Sciatic nerve (tissue), 2 donors: ENCODE measurements at regions not wholly inside any gene's neighbourhood (a gene's known extent, or its start where the extent isn't known, plus 50 kb on each side); places are given as distances from the start of the nearest gene placed in this dataset.
"Not testable (repeated sequence)": the region's sequence is repeated elsewhere in the genome, so short reads cannot be mapped to it uniquely, and the experiment has no call there.

ENCODE experiments used
- ATAC-seq: fragments of 200-7000 bp; cut with Tn5 transposase; one replicate; pipeline ENCODE4 v1.9.1; 2020; ENCODE audit warnings: mild to moderate bottlenecking, moderate library complexity
- DNase-seq: peaks from one replicate; pipeline ENCODE4 v3.0.0-alpha.2; 2020; ENCODE audit warnings: low spot score
- intact Hi-C: fragments of 100-400 bp; cut with DNase I; formaldehyde crosslinking; loops from one replicate; pipeline ENCODE4 v1.14.2; 2022
- donor health status: DM: no; HTN: no; CAD: no.
- donor health status: DM: no; HTN: no; CAD: no.

DNA sequence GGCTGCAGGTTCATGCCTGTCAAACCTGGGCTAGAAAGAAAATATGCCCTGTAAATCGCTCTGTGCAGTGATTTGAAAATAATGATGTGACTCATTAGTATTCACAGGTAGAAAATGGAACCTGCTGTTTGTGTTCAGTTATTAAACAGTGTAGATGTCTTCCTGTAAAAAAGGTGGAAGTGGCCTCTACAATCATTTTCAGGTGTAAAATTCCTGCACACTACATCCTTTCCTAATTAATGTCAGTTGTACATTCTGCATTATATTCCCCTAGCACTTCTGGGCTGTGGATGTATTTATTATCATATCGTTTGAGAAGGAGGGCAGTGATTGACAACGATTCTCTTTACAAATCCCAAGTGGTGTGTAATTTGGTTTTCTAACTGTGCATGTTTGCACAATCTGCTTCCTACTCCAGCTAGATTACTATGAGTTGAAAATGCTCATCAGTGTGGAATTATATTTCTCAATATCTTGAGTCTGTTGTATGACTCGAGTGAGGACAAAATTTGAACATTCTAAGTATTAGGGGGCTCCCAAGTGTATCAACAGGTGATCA is 454.0 kb upstream of the DDI1 start:
- ATAC-seq (no peak), DNase-seq (no peak)
- intact Hi-C loops, result no loop called here

DNA sequence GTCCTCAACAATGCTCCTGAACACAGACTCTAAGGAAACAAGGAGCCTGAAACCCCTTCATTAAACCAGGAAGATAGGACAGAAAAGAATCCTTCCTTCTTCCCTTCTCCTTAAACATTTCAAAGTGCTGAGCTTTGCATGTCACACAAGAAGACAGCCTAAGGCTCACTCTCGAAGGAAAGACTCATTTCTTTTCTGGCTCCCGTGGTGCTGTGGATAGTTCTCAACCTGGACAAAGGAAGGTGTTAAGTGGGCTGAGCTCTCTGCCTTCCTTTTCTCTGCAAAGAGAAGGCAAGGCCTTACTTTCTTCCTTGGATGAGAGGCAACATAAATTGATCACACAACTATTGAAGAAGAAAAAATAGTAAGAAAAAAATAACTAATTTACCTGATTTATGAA is 452.4 kb upstream of the DDI1 start:
- DNase-seq (no peak), ATAC-seq (no peak)
- intact Hi-C loops, result no loop called here

DNA sequence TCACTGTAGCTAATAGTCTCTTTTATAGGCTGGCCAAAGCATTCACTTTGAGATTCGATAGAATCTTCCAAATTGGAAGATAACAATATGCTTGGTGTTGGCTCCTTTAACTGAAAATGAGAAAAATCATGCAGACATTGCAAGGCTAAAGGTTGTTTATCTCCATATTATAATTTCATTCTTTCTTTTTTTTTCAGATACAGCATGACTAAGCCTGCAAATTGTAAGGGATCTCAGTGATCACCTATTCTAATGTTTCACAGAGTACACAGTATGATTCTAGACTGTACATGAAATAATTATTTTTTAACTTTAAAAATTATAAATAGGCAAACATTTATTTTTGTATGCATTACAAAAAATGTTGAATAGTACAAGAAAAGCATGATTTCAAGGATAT is 451.7 kb upstream of the DDI1 start:
- no peak for DNase-seq
- ATAC-seq, result no peak
- intact Hi-C loops, result no loop called here

DNA sequence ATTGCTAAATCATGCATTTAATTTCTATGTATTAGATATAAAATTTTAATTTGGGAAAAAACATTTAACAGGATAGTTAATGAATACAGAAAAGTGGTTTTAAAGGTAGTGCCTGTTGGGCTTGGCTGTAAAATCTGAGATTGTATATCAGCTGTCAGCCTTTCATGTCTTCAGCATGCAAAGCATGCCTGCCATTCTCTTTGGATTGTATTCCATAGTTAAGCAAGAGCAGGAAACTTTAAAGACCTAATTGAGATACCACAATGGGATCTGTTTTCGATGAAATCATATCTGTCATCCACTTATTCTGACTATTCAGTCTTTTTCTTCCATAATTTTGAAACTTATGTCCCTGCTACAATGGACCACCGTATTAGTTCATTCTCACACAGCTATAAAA is 451.0 kb upstream of the DDI1 start:
- DNase-seq (no peak), ATAC-seq (no peak)
- intact Hi-C loops, result no loop called here

DNA sequence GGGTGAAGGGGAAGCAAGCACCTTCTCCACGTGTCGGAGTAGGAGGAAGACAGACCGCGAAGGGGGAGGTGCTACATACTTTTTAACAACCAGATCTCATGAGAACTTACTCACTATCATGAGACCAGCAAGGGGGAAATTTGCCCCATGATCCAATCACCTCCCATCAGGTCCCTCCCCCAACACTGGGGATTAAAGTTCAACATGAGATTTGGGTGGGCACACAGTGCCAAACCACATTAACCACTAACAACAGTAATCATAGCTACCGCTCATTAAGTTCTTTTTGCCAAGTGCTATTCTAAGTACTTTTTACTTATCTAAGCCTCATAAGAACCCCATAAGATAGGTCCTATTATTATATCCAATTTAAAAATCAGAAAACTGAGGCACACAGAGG is 450.5 kb upstream of the DDI1 start:
- ATAC-seq (no peak), DNase-seq (no peak)
- intact Hi-C loops, result no loop called here

DNA sequence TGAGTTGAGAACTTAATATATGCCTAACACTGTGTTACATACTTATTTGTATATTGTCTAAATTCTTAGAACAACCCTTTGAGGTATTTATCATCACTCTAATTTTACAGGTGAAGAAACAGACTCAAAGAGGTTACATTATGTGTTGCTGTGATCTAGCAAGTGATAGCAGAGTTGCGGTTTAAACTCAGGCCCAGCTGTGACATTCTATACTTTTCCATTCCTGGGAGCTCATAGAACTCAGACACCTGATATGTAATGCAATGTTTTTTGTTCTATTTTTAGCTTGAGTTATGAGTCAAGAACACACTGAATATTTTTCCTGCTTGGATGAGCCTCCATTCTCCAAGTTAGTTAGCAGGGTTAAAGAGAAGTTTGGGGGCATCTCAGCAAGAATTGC is 449.7 kb upstream of the DDI1 start:
- DNase-seq (no peak), ATAC-seq (no peak)
- intact Hi-C loops, result no loop called here

DNA sequence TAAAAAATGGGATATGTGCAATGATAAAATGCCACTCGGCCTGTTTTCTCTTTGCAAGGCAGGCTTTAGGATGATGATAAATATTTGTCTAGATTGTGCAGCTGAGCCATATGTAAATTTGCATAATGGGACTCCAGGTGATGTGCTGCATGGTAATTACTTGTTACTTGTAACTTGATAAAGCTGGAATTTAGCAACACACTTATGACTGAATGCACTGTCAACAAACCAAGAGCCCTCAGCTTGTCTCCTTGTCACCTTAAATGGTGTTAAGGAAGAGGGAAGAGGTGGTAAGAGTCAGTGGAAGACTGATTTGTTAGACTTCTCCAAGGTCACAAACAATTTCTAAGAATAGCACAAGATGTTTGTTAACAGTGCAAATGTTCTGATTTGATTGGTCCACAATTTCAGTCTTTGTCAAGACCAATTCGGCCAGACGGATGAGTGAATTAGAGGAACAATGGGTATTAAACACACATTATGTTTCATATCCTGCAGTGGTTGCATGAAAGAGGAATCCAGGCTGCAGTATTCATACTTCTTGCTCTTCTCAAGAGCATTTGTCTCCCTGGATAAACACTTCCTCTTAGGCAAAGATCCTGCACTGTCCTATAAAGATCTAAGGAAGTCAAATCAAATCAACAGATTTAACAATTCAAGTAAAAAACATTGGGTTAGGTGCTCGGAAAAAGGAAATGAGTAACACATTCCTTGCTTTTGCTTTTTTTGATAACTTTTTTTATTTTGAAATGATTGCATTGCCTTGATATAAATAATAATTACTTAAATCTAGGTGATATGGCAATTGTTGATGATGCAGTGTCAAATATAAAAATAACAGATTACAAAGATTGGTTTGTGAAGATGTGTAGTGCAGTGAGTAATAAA is 448.3 kb upstream of the DDI1 start:
- DNase-seq, result no peak
- intact Hi-C loops, result no loop called here
- no peak for ATAC-seq

DNA sequence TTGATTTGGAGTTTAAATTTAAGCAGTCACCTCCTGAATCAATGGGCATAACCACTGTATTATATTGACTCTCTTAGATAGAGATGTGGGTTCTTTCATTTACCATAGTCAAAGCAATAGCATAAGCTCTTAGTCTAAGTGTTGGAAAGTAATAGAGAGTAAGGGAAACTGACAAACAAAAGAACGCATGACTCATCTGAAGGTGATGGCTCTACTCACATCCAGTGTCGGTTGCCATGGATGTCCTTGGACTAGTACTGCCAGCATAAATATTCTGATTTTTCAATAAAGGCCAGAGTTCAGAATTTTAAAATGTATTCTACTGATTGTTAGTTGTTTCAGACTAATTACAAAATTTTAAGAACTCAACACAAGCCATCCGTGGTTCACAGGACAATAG is 444.9 kb upstream of the DDI1 start:
- intact Hi-C loops, result no loop called here

DNA sequence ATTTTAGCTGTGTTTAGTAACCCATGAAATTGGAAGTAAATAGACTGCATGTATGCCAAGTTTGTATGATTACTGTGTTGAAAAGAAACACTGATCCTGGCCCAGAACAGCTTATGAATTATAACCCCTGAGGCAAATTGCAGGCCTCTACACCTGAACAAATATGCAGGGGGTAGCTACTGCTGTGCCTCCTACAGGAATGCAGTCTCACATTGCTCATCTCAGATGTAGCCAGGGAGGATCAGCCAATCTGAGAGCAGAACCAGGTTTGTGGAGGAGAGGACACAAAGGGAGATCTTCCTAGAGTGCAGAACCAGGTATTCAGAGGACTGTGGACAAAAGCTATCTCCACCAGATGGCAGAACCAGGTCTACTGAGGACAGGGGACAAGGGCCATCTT is 442.2 kb upstream of the DDI1 start:
- intact Hi-C loops, result no loop called here
- no peak for ATAC-seq

More for the DNA sequence above, 444.9 kb upstream of the DDI1 start:
- no peak for DNase-seq
- ATAC-seq, result no peak

DNA sequence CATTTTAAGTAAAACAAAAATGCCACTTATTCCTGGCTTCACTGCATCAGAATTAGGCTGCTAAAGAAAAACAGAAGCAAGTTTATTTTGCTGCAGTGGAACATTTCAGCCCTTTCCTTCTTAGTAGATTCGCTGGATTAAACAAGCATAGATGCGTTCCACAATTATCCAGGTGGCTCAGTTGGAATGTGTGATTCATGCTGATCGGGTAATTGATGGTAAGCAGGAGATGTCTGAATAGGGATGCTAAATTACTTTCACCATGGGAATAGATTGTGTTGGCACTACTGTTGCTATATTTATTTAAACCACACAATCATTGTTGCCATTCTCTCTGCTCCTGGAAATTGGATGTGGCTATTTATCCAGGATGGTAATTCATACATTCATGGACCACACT is 440.1 kb upstream of the DDI1 start:
- DNase-seq, result no peak
- no peak for ATAC-seq
- intact Hi-C loops, result no loop called here

More for the DNA sequence above, 442.2 kb upstream of the DDI1 start:
- no peak for DNase-seq

DNA sequence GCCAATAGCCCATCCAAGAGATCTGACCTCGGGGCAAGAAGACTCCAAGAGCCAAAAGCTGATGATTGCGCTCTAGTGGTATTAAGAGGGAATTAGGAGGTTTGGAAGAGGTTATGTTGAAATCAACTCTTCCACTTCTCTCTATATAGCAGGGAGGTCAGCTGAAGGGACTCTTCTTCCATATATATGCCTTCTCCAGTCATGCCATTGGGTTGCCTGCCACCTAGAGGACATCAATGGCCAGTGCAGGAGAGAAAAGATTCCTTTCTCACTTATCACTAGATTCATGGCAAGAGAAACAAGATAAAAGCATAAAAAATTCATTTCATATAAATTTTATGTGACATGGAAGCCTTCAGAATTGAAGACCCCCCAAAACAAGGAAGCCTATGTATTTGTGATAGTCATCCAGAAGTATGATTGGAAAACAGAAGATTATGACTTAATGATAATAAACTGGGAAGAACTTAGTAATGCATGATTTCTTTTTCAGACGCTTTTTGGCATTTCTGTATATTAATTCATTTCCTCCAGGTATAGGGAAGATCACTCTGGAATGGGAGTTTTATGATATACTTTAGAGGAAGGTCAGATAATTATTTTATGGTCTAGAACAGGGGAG is 435.1 kb upstream of the DDI1 start:
- intact Hi-C loops, result loop anchor here (5.0 kb wide), 1 partner anchor 659 kb away; no protein-coding TSS in a partner anchor
- ATAC-seq (peak; percentile 56), DNase-seq (no peak)

DNA sequence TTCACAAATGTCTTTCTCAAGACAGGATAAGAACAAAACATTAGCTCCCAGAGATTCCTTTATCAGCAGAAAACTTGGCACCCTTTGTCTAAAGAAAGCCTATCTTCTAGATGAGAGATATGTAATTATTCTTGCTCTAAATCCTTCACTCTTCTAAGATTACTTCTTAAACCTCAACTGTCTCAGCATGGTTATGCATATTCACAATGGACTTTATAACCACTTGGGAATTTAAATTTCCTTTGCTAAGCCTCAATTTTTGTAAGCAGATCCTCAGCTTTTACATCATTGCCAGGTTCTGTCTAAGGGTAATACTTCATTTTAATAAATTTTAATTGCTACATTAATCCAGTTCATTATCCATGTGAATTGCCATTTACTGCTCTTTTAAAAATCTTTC is 433.6 kb upstream of the DDI1 start:
- ATAC-seq, result no peak
- intact Hi-C loops, result loop anchor here (5.0 kb wide), 1 partner anchor 661 kb away; no protein-coding TSS in a partner anchor
- no peak for DNase-seq

DNA sequence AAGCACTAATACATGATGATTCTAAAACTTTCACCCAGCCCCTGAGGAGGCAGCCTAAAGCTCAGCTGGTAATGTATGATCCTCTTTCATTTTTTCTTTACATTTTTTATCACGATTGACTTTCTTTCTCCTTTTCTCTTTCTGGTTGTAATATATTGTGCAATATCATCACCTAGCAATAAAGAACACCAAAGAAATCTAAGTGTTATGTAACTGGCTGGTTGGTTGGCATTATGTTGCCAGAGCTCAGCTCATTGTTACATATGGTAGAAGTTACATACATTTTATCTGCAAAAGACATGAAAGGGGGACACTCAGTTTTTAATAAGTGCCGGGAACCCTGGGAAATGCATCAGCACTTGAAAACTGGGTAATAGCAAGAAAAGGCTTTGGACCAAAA is 432.1 kb upstream of the DDI1 start:
- ATAC-seq (no peak), DNase-seq (no peak)
- intact Hi-C loops, result loop anchor here (5.0 kb wide), 1 partner anchor 662 kb away; no protein-coding TSS in a partner anchor

DNA sequence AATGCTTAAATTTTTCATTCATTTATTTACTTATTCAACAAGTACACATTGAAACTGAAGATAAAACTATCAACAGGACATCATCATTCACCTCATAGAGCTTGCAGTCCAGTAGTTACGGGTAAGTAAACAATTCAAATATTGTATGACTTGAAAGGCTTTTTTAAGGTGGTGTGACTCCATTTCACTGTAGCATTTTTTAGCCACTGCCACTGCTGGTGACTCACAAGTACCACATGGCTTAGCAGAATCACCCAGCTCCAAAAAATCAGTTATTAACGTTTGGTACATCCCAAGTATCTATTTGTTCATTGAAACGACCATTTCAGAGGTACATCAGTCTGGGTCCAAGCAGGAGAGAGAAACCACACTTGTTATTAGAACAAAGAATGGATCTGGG is 427.9 kb upstream of the DDI1 start:
- no peak for ATAC-seq
- no peak for DNase-seq
- intact Hi-C loops, result no loop called here

DNA sequence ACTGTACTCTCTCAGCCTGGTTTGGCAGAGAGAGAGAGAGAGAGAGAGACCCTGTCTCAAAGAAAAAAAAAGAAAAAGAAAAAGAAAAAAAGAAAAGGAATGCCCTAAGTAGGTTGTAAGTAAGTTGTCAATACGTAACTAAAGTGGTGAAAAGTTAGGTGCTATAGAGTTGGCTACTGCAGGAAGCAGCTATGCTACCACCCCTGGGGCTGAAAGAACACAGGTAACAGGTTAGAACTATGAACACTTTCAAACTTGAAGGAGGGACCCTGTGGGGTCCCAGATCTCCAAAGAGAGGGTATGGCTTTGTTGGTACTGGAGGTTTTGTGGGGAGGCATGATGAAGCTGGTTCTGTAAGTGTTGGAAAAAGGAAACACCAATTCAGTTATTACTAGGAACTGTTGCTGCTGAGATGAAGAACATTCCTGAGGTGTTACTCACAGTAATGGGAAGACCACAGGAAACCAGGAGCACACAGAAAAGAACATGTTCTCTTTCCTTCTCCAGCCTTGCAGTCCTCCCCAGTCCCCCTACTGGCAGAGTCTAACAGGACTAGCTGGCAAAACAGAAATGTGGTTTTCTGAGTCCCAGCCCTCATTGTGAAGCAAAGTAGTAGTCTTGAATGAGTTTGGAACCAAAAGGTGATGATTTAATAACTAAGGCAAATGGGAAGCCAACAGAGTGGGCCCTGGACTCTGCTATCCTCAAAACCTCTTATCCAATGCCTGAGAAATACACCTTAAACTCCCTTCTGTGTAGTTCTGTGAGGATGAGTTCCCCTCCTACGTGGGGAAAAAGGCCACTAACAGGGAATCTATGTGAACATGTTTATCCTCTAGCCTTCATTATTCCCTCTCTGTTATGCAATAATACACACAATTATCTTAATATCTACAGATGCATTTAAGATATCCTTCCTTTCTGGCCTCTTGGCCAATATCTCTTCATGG is 427.0 kb upstream of the DDI1 start:
- ATAC-seq (no peak), DNase-seq (no peak)
- intact Hi-C loops, result no loop called here

DNA sequence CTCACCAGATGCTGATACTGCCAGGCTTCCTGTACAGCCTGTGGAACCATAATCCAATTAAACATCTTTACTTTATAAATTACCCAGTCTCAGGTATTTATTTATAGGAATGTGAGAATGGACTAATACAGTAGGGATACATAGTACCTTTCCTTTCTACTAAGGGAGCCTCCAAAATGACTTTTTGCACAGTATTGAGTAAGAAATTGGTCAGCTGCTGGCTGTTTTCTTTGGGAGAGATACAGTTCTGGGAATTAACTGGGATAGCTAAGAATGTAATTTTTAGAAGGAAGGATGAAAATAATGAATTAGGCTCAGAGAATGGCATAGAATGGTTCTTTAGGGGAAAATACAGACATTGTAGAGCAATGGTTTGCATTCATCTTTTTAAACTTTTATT is 426.0 kb upstream of the DDI1 start:
- intact Hi-C loops, result no loop called here
- ATAC-seq (no peak), DNase-seq (no peak)

DNA sequence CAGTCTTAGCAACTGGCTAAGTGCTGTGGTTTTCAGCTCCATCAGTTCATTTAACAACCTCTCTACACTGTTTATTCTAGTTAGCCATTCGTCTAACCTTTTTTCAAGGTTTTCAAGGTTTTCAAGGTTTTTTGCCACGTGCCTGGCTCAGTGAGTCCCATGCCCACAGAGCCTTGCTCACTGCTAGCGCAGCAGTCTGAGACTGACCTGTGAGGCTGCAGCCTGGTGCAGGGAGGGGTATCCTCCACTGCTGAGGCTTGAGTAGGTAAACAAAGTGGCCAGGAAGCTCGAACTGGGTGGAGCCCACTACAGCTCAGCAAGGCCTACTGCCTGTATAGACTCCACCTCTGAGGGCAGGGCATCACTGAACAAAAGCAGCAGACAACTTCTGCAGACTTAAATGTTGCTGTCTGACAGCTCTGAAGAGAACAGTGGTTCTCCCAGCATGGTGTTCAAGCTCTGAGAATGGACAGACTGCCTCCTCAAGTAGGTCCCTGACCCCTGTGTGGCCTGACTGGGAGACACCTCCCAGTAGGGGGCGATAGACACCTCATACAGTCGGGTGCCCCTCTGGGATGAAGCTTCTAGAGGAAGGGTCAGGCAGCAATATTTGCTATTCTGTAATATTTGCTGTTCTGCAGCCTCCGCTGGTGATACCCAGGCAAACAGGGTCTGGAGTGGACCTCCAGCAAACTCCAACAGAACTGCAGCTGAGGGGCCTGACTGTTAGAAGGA is 424.7 kb upstream of the DDI1 start:
- DNase-seq, ATAC-seq, intact Hi-C loops: not testable (repeated sequence)

DNA sequence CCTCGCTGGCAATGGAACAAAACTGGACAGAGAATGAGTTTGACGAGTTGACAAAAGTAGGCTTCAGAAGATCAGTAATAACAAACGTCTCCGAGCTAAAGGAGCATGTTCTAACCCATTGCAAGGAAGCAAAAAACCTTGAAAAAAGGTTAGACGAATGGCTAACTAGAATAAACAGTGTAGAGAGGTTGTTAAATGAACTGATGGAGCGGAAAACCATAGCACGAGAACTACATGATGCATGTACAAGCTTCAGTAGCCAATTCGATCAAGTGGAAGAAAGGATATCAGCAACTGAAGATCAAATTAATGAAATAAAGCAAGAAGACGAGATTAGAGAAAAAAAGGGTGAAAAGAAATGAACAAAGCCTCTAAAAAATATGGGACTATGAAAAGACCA is 424.0 kb upstream of the DDI1 start:
- ATAC-seq, DNase-seq, intact Hi-C loops: not testable (repeated sequence)
